Ectodermal cell (in vitro differentiated cells): ENCODE measurements at regions not wholly inside any gene's neighbourhood (a gene's known extent, or its start where the extent isn't known, plus 50 kb on each side); places are given as distances from the start of the nearest gene placed in this dataset.
"Not testable (repeated sequence)": the region's sequence is repeated elsewhere in the genome, so short reads cannot be mapped to it uniquely, and the experiment has no call there.

Experiments used
- H3K27ac ChIP-seq: 2 replicates; pipeline ENCODE4 v1.7.0; 2013; ENCODE audit warnings: mild to moderate bottlenecking, low read depth, low read length; ENCODE audit not compliant: insufficient read depth, poor library complexity, severe bottlenecking
- H3K27me3 ChIP-seq: 2 replicates; pipeline ENCODE4 v1.7.0; 2013; ENCODE audit warnings: mild to moderate bottlenecking, low read length; ENCODE audit not compliant: insufficient read depth, control insufficient read depth, poor library complexity, severe bottlenecking
- H3K36me3 ChIP-seq: one replicate; pipeline ENCODE4 v1.7.0; 2013; ENCODE audit warnings: low read length; ENCODE audit not compliant: control insufficient read depth, insufficient read depth
- H3K4me1 ChIP-seq: one replicate; pipeline ENCODE4 v1.7.0; 2013; ENCODE audit warnings: low read length; ENCODE audit not compliant: control insufficient read depth, insufficient read depth
- H3K4me3 ChIP-seq: 2 replicates; pipeline ENCODE4 v1.7.0; 2013; ENCODE audit warnings: low read depth, low read length, control low read depth; ENCODE audit not compliant: insufficient read depth
- H3K9me3 ChIP-seq: 2 replicates; pipeline ENCODE4 v1.7.0; 2013; ENCODE audit warnings: mild to moderate bottlenecking, low read length, moderate library complexity; ENCODE audit not compliant: control insufficient read depth
- WGBS, 2 experiments: methylation state at CpG; one replicate each; pipeline ENCODE4 v1.1.7; 2013; ENCODE audit warnings: missing lambda C conversion rate in 2 of 2; 5-methylcytosine and 5-hydroxymethylcytosine counted together

- H3K4me3 ChIP-seq, H3K36me3 ChIP-seq, H3K4me1 ChIP-seq, H3K9me3 ChIP-seq, H3K27ac ChIP-seq, H3K27me3 ChIP-seq: not testable (repeated sequence)
- 95% methylated on average over 41 of the region's 41 CpGs for WGBS, 2 experiments
Observed at GRCh38 chr3:83217595-83218118, 1456.2 kb upstream of the GBE1 start.

- Histone ChIP-seq H3K27ac (no peak overlapping the region), H3K4me1 (no peaks in the 10 kb centered on the region), H3K36me3 (no peaks in the 10 kb centered on the region), H3K9me3 (no peaks in the 10 kb centered on the region), H3K4me3 (no peak overlapping the region), H3K27me3 (no peaks in the 10 kb centered on the region)
- WGBS, 2 experiments: 96% methylated on average over 24 of the region's 24 CpGs
Observed at GRCh38 chr3:83216919-83217594, 1455.6 kb upstream of the GBE1 start.

- no peak overlapping the region for H3K27ac ChIP-seq
- H3K4me3 ChIP-seq: no peak overlapping the region
- H3K36me3 ChIP-seq: no peaks in the 10 kb centered on the region
- no peaks in the 10 kb centered on the region for H3K4me1 ChIP-seq
- H3K27me3 ChIP-seq: no peaks in the 10 kb centered on the region
- H3K9me3 ChIP-seq: no peaks in the 10 kb centered on the region
Observed at GRCh38 chr3:83195243-83195642, 1433.8 kb upstream of the GBE1 start.

- no peak overlapping the region for H3K4me3 ChIP-seq
- H3K27ac ChIP-seq: no peak overlapping the region
- H3K27me3 ChIP-seq: no peaks in the 10 kb centered on the region
- H3K4me1 ChIP-seq: no peaks in the 10 kb centered on the region
- WGBS, 2 experiments: 100% methylated on average over 1 of the region's 1 CpG; no CpG with 5 or more reads in 1 of the 2 experiments
- H3K9me3 ChIP-seq: no peaks in the 10 kb centered on the region
- no peaks in the 10 kb centered on the region for H3K36me3 ChIP-seq
Observed at GRCh38 chr3:83193526-83193925, 1432.1 kb upstream of the GBE1 start.

GRCh38 chr3:83189634-83190033 lies 1428.2 kb upstream of the GBE1 start:
- H3K36me3 ChIP-seq: no peaks in the 10 kb centered on the region
- no peak overlapping the region for H3K4me3 ChIP-seq
- H3K27ac ChIP-seq: no peak overlapping the region
- H3K4me1 ChIP-seq: no peaks in the 10 kb centered on the region
- no peaks in the 10 kb centered on the region for H3K27me3 ChIP-seq
- no peaks in the 10 kb centered on the region for H3K9me3 ChIP-seq

GRCh38 chr3:83169473-83169872 lies 1408.0 kb upstream of the GBE1 start:
- no CpG with 5 or more reads among the region's 1 CpG for WGBS, 2 experiments

GRCh38 chr3:83150896-83151295 lies 1389.5 kb upstream of the GBE1 start:
- Histone ChIP-seq H3K27me3 (no peaks in the 10 kb centered on the region), H3K9me3 (no peaks in the 10 kb centered on the region), H3K36me3 (no peaks in the 10 kb centered on the region), H3K27ac (no peak overlapping the region), H3K4me1 (no peaks in the 10 kb centered on the region), H3K4me3 (no peak overlapping the region)
- 89 to 100% methylated on average over 2 of the region's 2 CpGs for WGBS, 2 experiments

More at GRCh38 chr3:83169473-83169872, 1408.0 kb upstream of the GBE1 start:
- Histone ChIP-seq H3K4me3 (no peak overlapping the region), H3K36me3 (no peaks in the 10 kb centered on the region), H3K27ac (no peak overlapping the region), H3K9me3 (no peaks in the 10 kb centered on the region), H3K27me3 (no peaks in the 10 kb centered on the region), H3K4me1 (no peaks in the 10 kb centered on the region)

GRCh38 chr3:83140983-83141382 lies 1379.5 kb upstream of the GBE1 start:
- no peak overlapping the region for H3K27ac ChIP-seq
- WGBS, 2 experiments: 100% methylated on average over 1 of the region's 2 CpGs; no CpG with 5 or more reads in 1 of the 2 experiments
- no peaks in the 10 kb centered on the region for H3K36me3 ChIP-seq
- H3K4me3 ChIP-seq: no peak overlapping the region
- H3K9me3 ChIP-seq: no peaks in the 10 kb centered on the region
- no peaks in the 10 kb centered on the region for H3K4me1 ChIP-seq
- H3K27me3 ChIP-seq: no peaks in the 10 kb centered on the region

GRCh38 chr3:83131236-83131635 lies 1369.8 kb upstream of the GBE1 start:
- Histone ChIP-seq H3K27ac (no peak overlapping the region), H3K4me1 (no peaks in the 10 kb centered on the region), H3K27me3 (no peaks in the 10 kb centered on the region), H3K4me3 (no peak overlapping the region), H3K9me3 (no peaks in the 10 kb centered on the region), H3K36me3 (no peaks in the 10 kb centered on the region)
- 93 to 96% methylated on average over 3 of the region's 5 CpGs for WGBS, 2 experiments

- Histone ChIP-seq H3K4me1 (no peaks in the 10 kb centered on the region), H3K36me3 (no peaks in the 10 kb centered on the region), H3K27me3 (no peaks in the 10 kb centered on the region), H3K9me3 (no peaks in the 10 kb centered on the region), H3K27ac (no peak overlapping the region), H3K4me3 (no peak overlapping the region)
- 85 to 92% methylated on average over 2 of the region's 2 CpGs for WGBS, 2 experiments
Observed at GRCh38 chr3:83122774-83123350, 1361.4 kb upstream of the GBE1 start.
